Lower leg skin (tissue), 3 donors: ENCODE measurements at regions not wholly inside any gene's neighbourhood (a gene's known extent, or its start where the extent isn't known, plus 50 kb on each side); places are given as distances from the start of the nearest gene placed in this dataset.

Experiments used
- POLR2A ChIP-seq, 2 donors: fragments of 450-650 bp; IDR thresholded peaks; one replicate each; pipeline ENCODE4 v1.6.1; 2016 to 2017; ENCODE audit warnings: antibody characterized with exemption in 2 of 2, mild to moderate bottlenecking in 1 of 2, moderate library complexity in 1 of 2
- TF ChIP-seq, protein P1 (sequence below), 3 donors: fragments of 450-650 bp; IDR thresholded peaks; one replicate each; pipeline ENCODE4 v1.5.1; 2016; ENCODE audit warnings: antibody characterized with exemption in 3 of 3, mild to moderate bottlenecking in 3 of 3, moderate library complexity in 2 of 3

DNA sequence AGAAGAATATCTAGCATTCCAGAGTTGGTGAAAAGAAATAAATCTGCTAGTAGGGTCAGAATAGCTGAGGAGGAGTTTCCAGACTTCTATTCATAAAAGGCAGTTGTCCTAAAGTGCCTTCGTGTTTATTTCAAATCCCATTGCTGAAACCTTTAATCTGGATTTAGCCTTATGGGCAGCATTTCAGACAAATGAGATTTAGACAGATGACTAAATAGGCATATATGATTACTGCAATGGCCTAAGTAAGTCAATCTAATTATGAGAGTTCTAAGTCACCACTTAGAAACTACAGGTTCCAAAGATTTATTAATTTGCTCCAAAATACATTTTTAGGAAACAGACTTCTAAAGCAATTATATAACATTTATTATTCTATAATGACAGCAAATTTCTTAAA lies 368.7 kb downstream of the LIG4 start:
- no peak for TF ChIP-seq POLR2A (IDR thresholded peaks at IDR 0.05)
- TF ChIP-seq, protein P1, sequence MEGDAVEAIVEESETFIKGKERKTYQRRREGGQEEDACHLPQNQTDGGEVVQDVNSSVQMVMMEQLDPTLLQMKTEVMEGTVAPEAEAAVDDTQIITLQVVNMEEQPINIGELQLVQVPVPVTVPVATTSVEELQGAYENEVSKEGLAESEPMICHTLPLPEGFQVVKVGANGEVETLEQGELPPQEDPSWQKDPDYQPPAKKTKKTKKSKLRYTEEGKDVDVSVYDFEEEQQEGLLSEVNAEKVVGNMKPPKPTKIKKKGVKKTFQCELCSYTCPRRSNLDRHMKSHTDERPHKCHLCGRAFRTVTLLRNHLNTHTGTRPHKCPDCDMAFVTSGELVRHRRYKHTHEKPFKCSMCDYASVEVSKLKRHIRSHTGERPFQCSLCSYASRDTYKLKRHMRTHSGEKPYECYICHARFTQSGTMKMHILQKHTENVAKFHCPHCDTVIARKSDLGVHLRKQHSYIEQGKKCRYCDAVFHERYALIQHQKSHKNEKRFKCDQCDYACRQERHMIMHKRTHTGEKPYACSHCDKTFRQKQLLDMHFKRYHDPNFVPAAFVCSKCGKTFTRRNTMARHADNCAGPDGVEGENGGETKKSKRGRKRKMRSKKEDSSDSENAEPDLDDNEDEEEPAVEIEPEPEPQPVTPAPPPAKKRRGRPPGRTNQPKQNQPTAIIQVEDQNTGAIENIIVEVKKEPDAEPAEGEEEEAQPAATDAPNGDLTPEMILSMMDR (IDR thresholded peaks at IDR 0.05), result no peak
